CD4-positive, alpha-beta T cell (primary cell): ENCODE measurements at regions not wholly inside any gene's neighbourhood (a gene's known extent, or its start where the extent isn't known, plus 50 kb on each side); places are given as distances from the start of the nearest gene placed in this dataset.

ENCODE experiments used
- ATAC-seq: fragments of 200-7000 bp; cut with Tn5 transposase; one replicate; pipeline ENCODE4 v1.10.0; 2022; ENCODE audit warnings: mild to moderate bottlenecking; ENCODE audit not compliant: poor library complexity
- CTCF ChIA-PET: fragments of 350-600 bp; sonication (Branson Sonifier 250); formaldehyde crosslinking; loops from one replicate; lab custom pipeline; 2021; ENCODE audit warnings: antibody characterized with exemption, inconsistent platforms; lab: Charles Lee
- POLR2A ChIA-PET: fragments of 350-600 bp; sonication (Branson Sonifier 250); formaldehyde crosslinking; loops from one replicate; lab custom pipeline; 2021; ENCODE audit warnings: antibody characterized with exemption, inconsistent platforms; lab: Charles Lee
- DNase-seq, 14 experiments: peaks; one replicate each; pipeline ENCODE4 v3.0.0-alpha.2; 2013 to 2020; ENCODE audit warnings: mixed read lengths in 2 of 14
- H3K27ac ChIP-seq, 2 donors: one replicate each; pipeline versions ENCODE4 v1.5.1 to v1.7.0; 2013; ENCODE audit warnings: low read length in 2 of 2, low read depth in 1 of 2, mild to moderate bottlenecking in 1 of 2
- H3K27me3 ChIP-seq, 2 experiments: 1 replicate in 1 of 2; 2 replicates in 1 of 2; pipeline versions ENCODE4 v1.6.1 to v1.7.0; 2013; ENCODE audit warnings: low read length in 2 of 2, control low read depth in 1 of 2, mild to moderate bottlenecking in 1 of 2, moderate library complexity in 1 of 2; ENCODE audit not compliant: insufficient read depth in 2 of 2, control insufficient read depth in 1 of 2
- H3K36me3 ChIP-seq: one replicate; pipeline ENCODE4 v1.6.1; 2013; ENCODE audit warnings: low read length, control low read depth; ENCODE audit not compliant: insufficient read depth
- H3K4me1 ChIP-seq: one replicate; pipeline ENCODE4 v1.6.1; 2013; ENCODE audit warnings: low read length, control low read depth; ENCODE audit not compliant: insufficient read depth
- H3K4me3 ChIP-seq: one replicate; pipeline ENCODE4 v1.5.1; 2013; ENCODE audit warnings: mild to moderate bottlenecking, low read length, moderate library complexity
- H3K9me3 ChIP-seq, 2 experiments: 1 replicate in 1 of 2; 2 replicates in 1 of 2; pipeline versions ENCODE4 v1.6.1 to v1.7.0; 2013; ENCODE audit warnings: low read length in 2 of 2, mild to moderate bottlenecking in 2 of 2, control low read depth in 1 of 2, moderate library complexity in 1 of 2; ENCODE audit not compliant: control insufficient read depth in 1 of 2, insufficient read depth in 1 of 2
- H3K27ac Mint-ChIP-seq: one replicate; pipeline ENCODE4 v1.8.0; 2020; ENCODE audit warnings: mixed read lengths
- H3K27me3 Mint-ChIP-seq: one replicate; pipeline ENCODE4 v1.8.0; 2021; ENCODE audit warnings: mixed read lengths
- H3K36me3 Mint-ChIP-seq: one replicate; pipeline ENCODE4 v1.8.0; 2021; ENCODE audit warnings: low read depth, mixed read lengths
- H3K4me1 Mint-ChIP-seq: one replicate; pipeline ENCODE4 v1.8.0; 2021; ENCODE audit warnings: low read depth, mixed read lengths
- H3K4me3 Mint-ChIP-seq: one replicate; pipeline ENCODE4 v1.8.0; 2020; ENCODE audit warnings: mild to moderate bottlenecking, mixed read lengths
- H3K9me3 Mint-ChIP-seq: one replicate; pipeline ENCODE4 v1.8.0; 2020; ENCODE audit warnings: mixed read lengths
- intact Hi-C, 2 experiments: fragments of 100-400 bp; cut with DNase I in 1 of 2; cut with micrococcal nuclease in 1 of 2; formaldehyde crosslinking; loops; one replicate each; pipeline versions ENCODE4 v1.15.1 to v1.9.0; 2023 to 2025; cut with DNase I, micrococcal nuclease
- TF ChIP-seq, protein P1 (sequence below): fragments of 200-600 bp; IDR thresholded peaks from one replicate; pipeline ENCODE4 v1.8.0; 2022; ENCODE audit warnings: antibody characterized with exemption, mild to moderate bottlenecking

- no peaks in the 10 kb centered on the region for H3K4me1 Mint-ChIP-seq
- Histone ChIP-seq H3K4me1 (no peaks in the 10 kb centered on the region), H3K27ac (no peak overlapping the region), H3K27me3 (no peaks in the 10 kb centered on the region), H3K4me3 (no peak overlapping the region), H3K9me3 (no peaks in the 10 kb centered on the region), H3K36me3 (no peaks in the 10 kb centered on the region)
- H3K36me3 Mint-ChIP-seq, result no peaks in the 10 kb centered on the region
- TF ChIP-seq, protein P1, sequence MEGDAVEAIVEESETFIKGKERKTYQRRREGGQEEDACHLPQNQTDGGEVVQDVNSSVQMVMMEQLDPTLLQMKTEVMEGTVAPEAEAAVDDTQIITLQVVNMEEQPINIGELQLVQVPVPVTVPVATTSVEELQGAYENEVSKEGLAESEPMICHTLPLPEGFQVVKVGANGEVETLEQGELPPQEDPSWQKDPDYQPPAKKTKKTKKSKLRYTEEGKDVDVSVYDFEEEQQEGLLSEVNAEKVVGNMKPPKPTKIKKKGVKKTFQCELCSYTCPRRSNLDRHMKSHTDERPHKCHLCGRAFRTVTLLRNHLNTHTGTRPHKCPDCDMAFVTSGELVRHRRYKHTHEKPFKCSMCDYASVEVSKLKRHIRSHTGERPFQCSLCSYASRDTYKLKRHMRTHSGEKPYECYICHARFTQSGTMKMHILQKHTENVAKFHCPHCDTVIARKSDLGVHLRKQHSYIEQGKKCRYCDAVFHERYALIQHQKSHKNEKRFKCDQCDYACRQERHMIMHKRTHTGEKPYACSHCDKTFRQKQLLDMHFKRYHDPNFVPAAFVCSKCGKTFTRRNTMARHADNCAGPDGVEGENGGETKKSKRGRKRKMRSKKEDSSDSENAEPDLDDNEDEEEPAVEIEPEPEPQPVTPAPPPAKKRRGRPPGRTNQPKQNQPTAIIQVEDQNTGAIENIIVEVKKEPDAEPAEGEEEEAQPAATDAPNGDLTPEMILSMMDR, result no peak
- no peak for DNase-seq
- H3K4me3 Mint-ChIP-seq, result no peak overlapping the region
- ATAC-seq, result no peak
- ChIA-PET POLR2A (no interaction called here), CTCF (no interaction called here)
- intact Hi-C loops, result no loop called here
- peaks cover 4% of the 10 kb centered on the region for H3K9me3 Mint-ChIP-seq
- no peak overlapping the region for H3K27ac Mint-ChIP-seq
- no peaks in the 10 kb centered on the region for H3K27me3 Mint-ChIP-seq
These were observed 336.3 kb downstream of the ACTL7B start for GRCh38 chr9:108519437-108519836.

DNA sequence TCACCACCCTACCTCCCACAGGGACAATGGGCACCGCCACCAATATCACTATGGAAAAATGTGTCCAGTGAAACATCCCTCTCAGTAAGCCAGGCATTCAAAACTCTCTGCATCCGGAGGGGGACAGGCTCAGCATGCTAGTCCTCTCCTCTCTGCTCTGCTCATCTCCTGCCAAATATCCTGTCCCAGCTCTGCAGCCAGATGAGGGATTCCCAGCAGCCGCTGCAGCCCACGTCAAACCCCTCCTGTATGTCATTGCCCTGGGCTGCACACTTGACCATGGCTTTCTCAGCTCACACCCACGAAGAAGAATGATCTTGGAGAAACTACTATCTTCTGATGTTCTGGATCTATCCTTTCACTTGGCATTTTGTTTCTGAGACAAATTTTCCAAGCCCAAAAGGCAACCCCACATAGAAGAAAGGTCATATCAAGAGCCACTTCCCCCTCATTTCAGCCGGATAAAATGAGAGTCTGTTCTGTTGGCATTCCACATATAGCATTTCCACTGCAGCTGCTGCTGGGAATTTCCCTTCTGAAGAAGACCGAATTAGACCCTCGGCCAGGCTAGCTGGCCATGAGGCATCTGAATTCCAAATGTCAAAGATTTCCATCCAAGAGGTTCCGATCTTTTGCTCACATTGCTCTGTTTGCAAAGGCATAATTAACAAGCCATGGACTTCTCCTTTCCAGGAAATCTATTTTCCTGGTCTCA is 338.0 kb downstream of the ACTL7B start:
- Mint-ChIP-seq H3K27me3 (no peaks in the 10 kb centered on the region), H3K4me3 (no peak overlapping the region), H3K9me3 (peaks cover 7% of the 10 kb centered on the region), H3K4me1 (no peaks in the 10 kb centered on the region), H3K27ac (no peak overlapping the region), H3K36me3 (no peaks in the 10 kb centered on the region)
- TF ChIP-seq, protein P1, result no peak
- no peaks in the 10 kb centered on the region for H3K36me3 ChIP-seq
- intact Hi-C loops, result no loop called here
- POLR2A ChIA-PET, result no interaction called here
- no peak overlapping the region for H3K4me3 ChIP-seq
- H3K27me3 ChIP-seq, result no peaks in the 10 kb centered on the region
- CTCF ChIA-PET, result no interaction called here
- DNase-seq (no peak), ATAC-seq (no peak)
- H3K27ac ChIP-seq, result no peak overlapping the region
- no peaks in the 10 kb centered on the region for H3K4me1 ChIP-seq
- H3K9me3 ChIP-seq, result no peaks in the 10 kb centered on the region

DNA sequence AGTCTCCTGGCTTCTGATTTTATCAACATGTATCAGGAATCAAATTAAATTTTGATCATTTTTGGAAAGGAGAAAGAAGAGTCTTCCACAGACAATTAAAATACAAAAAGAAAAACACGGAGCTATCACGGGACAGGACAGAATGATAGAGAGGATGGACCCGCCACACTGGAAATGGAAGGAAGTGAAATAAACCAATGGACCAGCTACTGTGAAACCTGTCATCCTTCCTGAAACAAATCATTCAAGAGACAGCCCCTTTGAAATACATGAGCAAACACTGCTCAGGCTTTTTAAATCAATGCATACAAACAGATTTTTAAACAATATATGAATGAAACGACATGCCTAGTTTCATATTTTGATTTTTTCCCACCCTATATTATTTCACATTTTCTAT is 339.4 kb downstream of the ACTL7B start:
- H3K27me3 ChIP-seq, result no peaks in the 10 kb centered on the region
- TF ChIP-seq, protein P1, result no peak
- Mint-ChIP-seq H3K27me3 (no peaks in the 10 kb centered on the region), H3K9me3 (peaks cover 12% of the 10 kb centered on the region), H3K4me1 (no peaks in the 10 kb centered on the region), H3K36me3 (no peaks in the 10 kb centered on the region), H3K27ac (no peak overlapping the region), H3K4me3 (no peak overlapping the region)
- H3K4me1 ChIP-seq, result no peaks in the 10 kb centered on the region
- no peak for ATAC-seq
- H3K36me3 ChIP-seq, result no peaks in the 10 kb centered on the region
- peaks cover 0 to 3% of the 10 kb centered on the region in 2 experiments for H3K9me3 ChIP-seq
- intact Hi-C loops, result no loop called here
- CTCF ChIA-PET, result no interaction called here
- no peak for DNase-seq
- H3K27ac ChIP-seq, result no peak overlapping the region
- no peak overlapping the region for H3K4me3 ChIP-seq
- POLR2A ChIA-PET, result no interaction called here
